ENCODE measurements at regions not wholly inside any gene's neighbourhood (a gene's known extent, or its start where the extent isn't known, plus 50 kb on each side); places are given as distances from the start of the nearest gene placed in this dataset.
A peak's percentile ranks its signal among the peaks of the same experiment; 100 is the strongest.

DNA sequence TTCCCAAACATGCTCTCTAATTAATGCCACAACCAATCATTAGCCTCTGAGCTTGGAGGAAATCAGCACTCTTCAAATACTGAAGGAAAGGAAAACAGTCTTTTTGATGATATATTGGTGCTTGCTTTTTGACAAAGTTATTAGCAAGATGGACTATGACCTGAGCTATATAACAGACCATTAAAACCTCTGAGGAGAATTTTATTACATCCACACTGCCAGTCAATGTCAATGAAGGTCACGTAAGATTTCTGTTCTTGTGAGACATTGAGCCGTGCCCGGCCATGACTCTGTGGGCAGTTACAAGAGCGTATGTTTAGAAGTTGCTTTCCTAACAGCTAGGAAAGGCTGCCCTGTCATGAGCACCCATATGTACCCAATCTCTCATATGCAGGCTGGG lies 659.0 kb downstream of the UTRN start:
- Histone ChIP-seq H3K27ac (no peak overlapping the region), H3K4me1 (peaks cover 0 to 6% (median 0%) of the 10 kb centered on the region in 4 donors), H3K36me3 (no peaks in the 10 kb centered on the region), H3K4me3 (no peak overlapping the region), H3K27me3 (no peaks in the 10 kb centered on the region), H3K9me3 (no peaks in the 10 kb centered on the region)
- TF ChIP-seq EP300 (IDR thresholded peaks at IDR 0.05) (no peak), POLR2A (IDR thresholded peaks at IDR 0.05) (no peak), POLR2AphosphoS5 (IDR thresholded peaks at IDR 0.05) (no peak)
- TF ChIP-seq, protein P1, sequence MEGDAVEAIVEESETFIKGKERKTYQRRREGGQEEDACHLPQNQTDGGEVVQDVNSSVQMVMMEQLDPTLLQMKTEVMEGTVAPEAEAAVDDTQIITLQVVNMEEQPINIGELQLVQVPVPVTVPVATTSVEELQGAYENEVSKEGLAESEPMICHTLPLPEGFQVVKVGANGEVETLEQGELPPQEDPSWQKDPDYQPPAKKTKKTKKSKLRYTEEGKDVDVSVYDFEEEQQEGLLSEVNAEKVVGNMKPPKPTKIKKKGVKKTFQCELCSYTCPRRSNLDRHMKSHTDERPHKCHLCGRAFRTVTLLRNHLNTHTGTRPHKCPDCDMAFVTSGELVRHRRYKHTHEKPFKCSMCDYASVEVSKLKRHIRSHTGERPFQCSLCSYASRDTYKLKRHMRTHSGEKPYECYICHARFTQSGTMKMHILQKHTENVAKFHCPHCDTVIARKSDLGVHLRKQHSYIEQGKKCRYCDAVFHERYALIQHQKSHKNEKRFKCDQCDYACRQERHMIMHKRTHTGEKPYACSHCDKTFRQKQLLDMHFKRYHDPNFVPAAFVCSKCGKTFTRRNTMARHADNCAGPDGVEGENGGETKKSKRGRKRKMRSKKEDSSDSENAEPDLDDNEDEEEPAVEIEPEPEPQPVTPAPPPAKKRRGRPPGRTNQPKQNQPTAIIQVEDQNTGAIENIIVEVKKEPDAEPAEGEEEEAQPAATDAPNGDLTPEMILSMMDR (IDR thresholded peaks at IDR 0.05), result no peak
- intact Hi-C loops (cut with DNase I; ENCODE audit: low total_unique reads), result no loop called here
- DNase-seq, result peak in 1 of 2 donors; percentile 19
- 91 to 94% (median 92%) methylated on average over 4 of the region's 4 CpGs for WGBS, 5 donors

DNA sequence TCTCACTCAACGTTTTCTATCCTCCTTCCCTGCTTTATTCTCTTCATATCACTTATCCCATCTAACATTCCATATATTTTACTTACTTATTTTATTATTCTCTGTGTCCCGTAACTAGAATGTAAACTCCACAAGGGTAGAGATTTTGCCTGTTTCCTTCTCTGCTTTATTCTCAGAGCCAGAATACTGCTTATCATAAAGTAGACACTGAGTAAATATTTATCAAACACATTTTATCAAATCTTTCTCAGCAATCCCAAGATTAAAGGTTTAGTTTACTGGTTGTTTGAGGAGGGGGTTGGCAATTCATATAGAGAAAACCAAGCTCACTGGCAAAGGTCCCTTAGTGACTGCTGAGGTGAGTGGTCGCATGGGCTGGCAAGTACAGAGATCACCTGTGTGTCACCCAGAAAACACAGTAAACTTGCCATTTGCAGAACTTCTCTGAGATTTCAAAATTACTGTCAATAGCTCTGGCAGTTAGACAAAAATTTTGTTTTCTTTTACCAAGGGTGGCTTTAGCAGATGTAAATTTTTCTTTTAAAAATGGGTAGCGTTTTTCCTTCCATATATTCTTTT lies 662.4 kb downstream of the UTRN start:
- Histone ChIP-seq H3K27ac (no peak overlapping the region), H3K4me1 (peaks cover 0 to 6% (median 0%) of the 10 kb centered on the region in 4 donors), H3K27me3 (no peaks in the 10 kb centered on the region), H3K36me3 (no peaks in the 10 kb centered on the region), H3K9me3 (no peaks in the 10 kb centered on the region), H3K4me3 (no peak overlapping the region)
- 38 to 46% (median 42%) methylated on average over 4 of the region's 4 CpGs for WGBS, 5 donors
- TF ChIP-seq, protein P1 (IDR thresholded peaks at IDR 0.05), result no peak
- TF ChIP-seq EP300 (IDR thresholded peaks at IDR 0.05) (no peak), POLR2A (IDR thresholded peaks at IDR 0.05) (no peak), POLR2AphosphoS5 (IDR thresholded peaks at IDR 0.05) (no peak)
- DNase-seq, result no peak
- intact Hi-C loops (cut with DNase I; ENCODE audit: low total_unique reads), result no loop called here

DNA sequence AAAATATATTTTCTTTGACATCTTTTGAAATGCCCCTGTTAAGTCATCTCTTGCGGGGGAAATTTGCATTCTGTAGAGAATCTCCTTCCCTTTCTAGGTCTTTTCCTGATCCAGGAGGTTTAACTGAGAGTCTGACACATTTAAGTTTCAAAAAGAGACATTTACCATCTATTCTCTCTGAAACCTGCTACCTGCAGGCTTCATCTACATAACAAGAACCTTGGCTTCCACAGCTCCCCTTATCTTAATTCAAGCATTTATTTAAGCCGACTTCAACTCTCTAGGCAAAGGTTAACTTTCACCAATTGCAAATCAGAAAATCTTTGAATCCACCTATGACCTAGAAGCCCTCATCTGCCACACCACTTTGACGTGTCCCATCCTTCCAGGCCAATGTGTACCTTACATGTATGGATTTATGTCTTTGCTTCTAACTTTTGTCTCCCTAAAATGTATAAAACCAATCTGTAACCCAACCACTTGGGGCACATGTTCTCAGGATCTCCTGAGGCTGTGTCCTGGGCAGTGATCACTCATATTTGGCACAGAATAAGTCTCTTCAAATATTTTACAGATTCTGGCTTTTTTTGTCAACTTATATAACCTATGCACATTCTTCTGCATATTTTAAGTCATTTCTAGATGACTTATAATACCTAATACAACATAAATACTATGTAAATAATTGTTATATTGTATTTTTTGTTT lies 666.7 kb downstream of the UTRN start:
- H3K27ac ChIP-seq, result no peak overlapping the region
- H3K4me3 ChIP-seq, result no peak overlapping the region
- DNase-seq, result no peak
- 43 to 54% (median 44%) methylated on average over 3 of the region's 3 CpGs for WGBS, 5 donors
- no peaks in the 10 kb centered on the region for H3K9me3 ChIP-seq
- H3K4me1 ChIP-seq, result peaks cover 0 to 6% (median 0%) of the 10 kb centered on the region in 4 donors
- TF ChIP-seq POLR2AphosphoS5 (IDR thresholded peaks at IDR 0.05), result no peak
- no peaks in the 10 kb centered on the region for H3K27me3 ChIP-seq
- intact Hi-C loops (cut with DNase I; ENCODE audit: low total_unique reads), result no loop called here
- no peaks in the 10 kb centered on the region for H3K36me3 ChIP-seq

DNA sequence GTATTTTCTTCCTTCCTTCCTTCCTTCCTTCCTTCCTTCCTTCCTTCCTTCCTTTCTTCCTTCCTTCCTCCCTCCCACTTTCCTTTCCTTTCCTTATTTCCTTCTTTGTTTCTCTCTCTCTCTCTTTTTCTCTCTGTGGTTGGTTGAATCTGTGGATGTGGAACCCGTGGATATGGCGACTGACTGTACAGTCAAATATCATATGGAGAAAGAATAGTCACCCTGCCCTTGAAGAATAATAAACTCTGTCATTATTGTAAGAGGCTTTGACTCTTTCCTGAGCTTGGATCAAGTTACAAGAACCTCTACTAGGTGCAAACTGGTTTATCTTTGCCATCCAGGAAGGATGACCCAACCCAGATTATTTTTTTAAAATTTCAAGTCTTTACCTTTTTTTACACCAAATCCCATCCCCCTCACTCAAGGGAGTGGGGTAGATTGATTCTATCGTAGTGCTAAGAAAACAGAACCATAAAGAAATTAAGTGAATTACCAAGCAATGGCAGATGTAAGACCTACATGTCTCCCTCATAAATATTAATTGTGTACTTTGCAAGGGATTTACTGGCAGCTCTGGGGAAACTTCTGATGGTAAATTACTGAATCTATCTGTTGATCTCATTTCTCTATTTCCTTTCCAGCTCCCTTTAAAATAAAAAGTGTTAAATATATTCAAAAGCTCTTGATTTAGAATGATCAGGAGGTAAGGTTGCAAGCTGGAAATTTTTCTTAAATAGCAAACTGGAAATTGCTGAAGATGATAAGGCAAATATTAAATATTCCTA lies 667.5 kb downstream of the UTRN start:
- intact Hi-C loops (cut with DNase I; ENCODE audit: low total_unique reads), result no loop called here
- DNase-seq, result no peak
- Histone ChIP-seq H3K9me3 (no peaks in the 10 kb centered on the region), H3K4me1 (peaks cover 0 to 3% (median 0%) of the 10 kb centered on the region in 4 donors), H3K27me3 (no peaks in the 10 kb centered on the region), H3K4me3 (no peak overlapping the region), H3K27ac (no peak overlapping the region), H3K36me3 (no peaks in the 10 kb centered on the region)
- WGBS, 5 donors, result 89 to 96% (median 91%) methylated on average over 3 of the region's 3 CpGs
- no peak for TF ChIP-seq POLR2A (IDR thresholded peaks at IDR 0.05)
- TF ChIP-seq POLR2AphosphoS5 (IDR thresholded peaks at IDR 0.05), result no peak
- TF ChIP-seq, protein P1 (IDR thresholded peaks at IDR 0.05), result no peak
